ENCODE measurements at regions not wholly inside any gene's neighbourhood (a gene's known extent, or its start where the extent isn't known, plus 50 kb on each side); places are given as distances from the start of the nearest gene placed in this dataset.

DNA sequence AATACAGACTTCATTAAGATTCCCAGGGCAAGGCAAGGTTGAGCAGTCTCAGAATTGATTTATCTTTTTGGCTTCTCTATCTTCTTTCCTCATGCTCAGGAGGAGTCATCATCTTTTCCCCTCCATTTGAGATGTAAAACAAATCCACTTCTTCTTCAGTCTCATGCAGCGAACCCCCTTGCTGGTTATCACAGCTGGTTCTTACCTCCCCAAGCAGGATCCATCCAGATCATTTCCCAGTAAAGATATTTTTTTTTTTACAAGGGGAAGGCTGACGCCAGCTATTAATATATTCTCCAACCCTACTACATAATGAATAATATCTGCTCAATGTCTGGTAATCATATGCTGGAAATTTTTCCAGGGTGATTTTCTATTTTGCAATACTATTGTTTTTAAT is 508.9 kb upstream of the NOX3 start:
- dilution Hi-C loops (cut with MboI; ENCODE audit: extremely low pct_ligation_motif_present, low sequenced_read_pairs): no loop called here
- Histone ChIP-seq H4K20me1 (ENCODE audit: control insufficient read depth, extremely low read depth, insufficient read depth, low read length) (no peaks in the 10 kb centered on the region), H3K4me3 (ENCODE audit: control insufficient read depth in 2 of 3, extremely low read depth in 1 of 3, insufficient read depth in 2 of 3, low read depth in 1 of 3, low read length in 3 of 3) (no peak overlapping the region), H3K4me1 (ENCODE audit: control insufficient read depth, extremely low read depth, insufficient read depth, low read length) (no peaks in the 10 kb centered on the region), H3K4me2 (ENCODE audit: control insufficient read depth, extremely low read depth, insufficient read depth, low read depth, low read length) (no peak overlapping the region), H3K27me3 (ENCODE audit: control insufficient read depth, extremely low read depth, insufficient read depth, low read length) (no peaks in the 10 kb centered on the region), H3K9ac (ENCODE audit: control insufficient read depth, extremely low read depth, insufficient read depth, low read length) (no peak overlapping the region), H3K27ac (ENCODE audit: control insufficient read depth, insufficient read depth, low read length) (no peak overlapping the region), H3K79me2 (ENCODE audit: control insufficient read depth, insufficient read depth, low read length) (no peaks in the 10 kb centered on the region), H3K9me3 (ENCODE audit: control insufficient read depth, low read depth, low read length) (no peaks in the 10 kb centered on the region), H2AFZ (ENCODE audit: control insufficient read depth, low read length) (no peak overlapping the region), H3K36me3 (ENCODE audit: control insufficient read depth in 2 of 2, extremely low read depth in 1 of 2, insufficient read depth in 2 of 2, low read length in 2 of 2) (no peaks in the 10 kb centered on the region), H3K9me1 (ENCODE audit: control insufficient read depth, extremely low read depth, insufficient read depth, low read length) (no peaks in the 10 kb centered on the region)
- DNase-seq (ENCODE audit: low read depth, low spot score): no peak
- TF ChIP-seq, protein P1, sequence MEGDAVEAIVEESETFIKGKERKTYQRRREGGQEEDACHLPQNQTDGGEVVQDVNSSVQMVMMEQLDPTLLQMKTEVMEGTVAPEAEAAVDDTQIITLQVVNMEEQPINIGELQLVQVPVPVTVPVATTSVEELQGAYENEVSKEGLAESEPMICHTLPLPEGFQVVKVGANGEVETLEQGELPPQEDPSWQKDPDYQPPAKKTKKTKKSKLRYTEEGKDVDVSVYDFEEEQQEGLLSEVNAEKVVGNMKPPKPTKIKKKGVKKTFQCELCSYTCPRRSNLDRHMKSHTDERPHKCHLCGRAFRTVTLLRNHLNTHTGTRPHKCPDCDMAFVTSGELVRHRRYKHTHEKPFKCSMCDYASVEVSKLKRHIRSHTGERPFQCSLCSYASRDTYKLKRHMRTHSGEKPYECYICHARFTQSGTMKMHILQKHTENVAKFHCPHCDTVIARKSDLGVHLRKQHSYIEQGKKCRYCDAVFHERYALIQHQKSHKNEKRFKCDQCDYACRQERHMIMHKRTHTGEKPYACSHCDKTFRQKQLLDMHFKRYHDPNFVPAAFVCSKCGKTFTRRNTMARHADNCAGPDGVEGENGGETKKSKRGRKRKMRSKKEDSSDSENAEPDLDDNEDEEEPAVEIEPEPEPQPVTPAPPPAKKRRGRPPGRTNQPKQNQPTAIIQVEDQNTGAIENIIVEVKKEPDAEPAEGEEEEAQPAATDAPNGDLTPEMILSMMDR (optimal IDR thresholded peaks at IDR 0.05 in 1 of 3, IDR thresholded peaks at IDR 0.05 in 1 of 3, conservative IDR thresholded peaks at IDR 0.05 in 1 of 3; ENCODE audit: extremely low read depth in 1 of 3, insufficient read depth in 2 of 3, low read length in 3 of 3): no peak
- TF ChIP-seq EZH2 (IDR thresholded peaks at IDR 0.05; ENCODE audit: low read length): no peak
- no peak for FAIRE-seq

DNA sequence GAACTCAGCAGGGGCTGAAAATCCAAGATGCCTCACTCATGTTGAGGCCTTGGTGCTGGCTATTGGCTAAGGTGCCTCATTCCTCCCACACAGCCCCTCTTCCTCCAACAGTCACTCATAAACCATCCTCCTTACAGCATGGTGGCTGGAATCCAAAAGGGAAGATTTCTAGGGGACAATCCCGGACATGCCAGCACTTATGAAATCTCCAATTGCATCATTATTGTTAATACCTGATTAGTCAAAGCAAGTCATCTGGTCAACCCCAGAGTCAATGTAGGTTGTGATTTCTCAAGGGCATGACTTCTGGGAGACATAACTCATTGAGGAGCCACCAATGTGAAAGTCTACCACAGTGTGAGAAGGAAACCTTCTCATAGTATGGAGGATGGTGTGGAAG is 506.6 kb upstream of the NOX3 start:
- Histone ChIP-seq H3K79me2 (ENCODE audit: control insufficient read depth, insufficient read depth, low read length) (no peaks in the 10 kb centered on the region), H3K27ac (ENCODE audit: control insufficient read depth, insufficient read depth, low read length) (no peak overlapping the region), H4K20me1 (ENCODE audit: control insufficient read depth, extremely low read depth, insufficient read depth, low read length) (no peaks in the 10 kb centered on the region), H2AFZ (ENCODE audit: control insufficient read depth, low read length) (no peak overlapping the region), H3K4me1 (ENCODE audit: control insufficient read depth, extremely low read depth, insufficient read depth, low read length) (no peaks in the 10 kb centered on the region), H3K36me3 (ENCODE audit: control insufficient read depth in 2 of 2, extremely low read depth in 1 of 2, insufficient read depth in 2 of 2, low read length in 2 of 2) (no peaks in the 10 kb centered on the region), H3K4me3 (ENCODE audit: control insufficient read depth in 2 of 3, extremely low read depth in 1 of 3, insufficient read depth in 2 of 3, low read depth in 1 of 3, low read length in 3 of 3) (no peak overlapping the region), H3K27me3 (ENCODE audit: control insufficient read depth, extremely low read depth, insufficient read depth, low read length) (no peaks in the 10 kb centered on the region), H3K4me2 (ENCODE audit: control insufficient read depth, extremely low read depth, insufficient read depth, low read depth, low read length) (no peak overlapping the region), H3K9me1 (ENCODE audit: control insufficient read depth, extremely low read depth, insufficient read depth, low read length) (no peaks in the 10 kb centered on the region), H3K9ac (ENCODE audit: control insufficient read depth, extremely low read depth, insufficient read depth, low read length) (no peak overlapping the region), H3K9me3 (ENCODE audit: control insufficient read depth, low read depth, low read length) (no peaks in the 10 kb centered on the region)
- no peak for FAIRE-seq
- dilution Hi-C loops (cut with MboI; ENCODE audit: extremely low pct_ligation_motif_present, low sequenced_read_pairs): no loop called here
- no peak for DNase-seq (ENCODE audit: low read depth, low spot score)
- no peak for TF ChIP-seq EZH2 (IDR thresholded peaks at IDR 0.05; ENCODE audit: low read length)

DNA sequence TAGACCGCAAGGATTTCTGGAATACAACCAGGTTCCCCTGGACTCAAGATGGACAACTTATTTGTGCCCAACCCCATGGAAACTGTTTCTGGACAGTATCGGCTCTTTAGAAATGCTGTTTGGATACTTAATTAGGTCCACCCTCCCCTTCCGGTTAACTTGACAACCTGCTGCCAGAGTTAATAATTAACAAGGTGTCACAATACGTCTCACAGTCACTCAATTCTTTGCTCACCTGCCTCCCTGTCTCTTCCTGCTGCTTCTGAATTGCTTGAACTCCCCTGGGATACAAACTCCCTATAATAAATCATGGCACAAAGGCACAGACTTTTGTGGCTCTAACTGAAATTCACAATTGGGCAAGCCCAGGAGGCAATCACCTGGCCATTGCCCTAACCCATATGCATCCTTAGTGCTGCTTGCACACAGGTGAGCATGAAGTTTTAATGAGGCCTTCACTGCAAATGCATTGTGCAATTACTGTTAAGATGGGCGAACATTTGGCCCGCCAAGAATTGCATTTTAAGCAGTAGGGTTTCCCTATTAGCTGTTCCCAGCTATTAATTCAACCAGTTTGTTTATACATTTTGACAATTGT is 504.4 kb upstream of the NOX3 start:
- Histone ChIP-seq H3K9ac (ENCODE audit: control insufficient read depth, extremely low read depth, insufficient read depth, low read length) (no peak overlapping the region), H3K36me3 (ENCODE audit: control insufficient read depth in 2 of 2, extremely low read depth in 1 of 2, insufficient read depth in 2 of 2, low read length in 2 of 2) (no peaks in the 10 kb centered on the region), H3K9me3 (ENCODE audit: control insufficient read depth, low read depth, low read length) (no peaks in the 10 kb centered on the region), H2AFZ (ENCODE audit: control insufficient read depth, low read length) (no peak overlapping the region), H3K27me3 (ENCODE audit: control insufficient read depth, extremely low read depth, insufficient read depth, low read length) (no peaks in the 10 kb centered on the region), H3K9me1 (ENCODE audit: control insufficient read depth, extremely low read depth, insufficient read depth, low read length) (no peaks in the 10 kb centered on the region), H4K20me1 (ENCODE audit: control insufficient read depth, extremely low read depth, insufficient read depth, low read length) (no peaks in the 10 kb centered on the region), H3K4me1 (ENCODE audit: control insufficient read depth, extremely low read depth, insufficient read depth, low read length) (no peaks in the 10 kb centered on the region), H3K79me2 (ENCODE audit: control insufficient read depth, insufficient read depth, low read length) (no peaks in the 10 kb centered on the region), H3K27ac (ENCODE audit: control insufficient read depth, insufficient read depth, low read length) (no peak overlapping the region), H3K4me3 (ENCODE audit: control insufficient read depth in 2 of 3, extremely low read depth in 1 of 3, insufficient read depth in 2 of 3, low read depth in 1 of 3, low read length in 3 of 3) (no peak overlapping the region), H3K4me2 (ENCODE audit: control insufficient read depth, extremely low read depth, insufficient read depth, low read depth, low read length) (no peak overlapping the region)
- no peak for TF ChIP-seq EZH2 (IDR thresholded peaks at IDR 0.05; ENCODE audit: low read length)
- TF ChIP-seq, protein P1 (optimal IDR thresholded peaks at IDR 0.05 in 1 of 3, IDR thresholded peaks at IDR 0.05 in 1 of 3, conservative IDR thresholded peaks at IDR 0.05 in 1 of 3; ENCODE audit: extremely low read depth in 1 of 3, insufficient read depth in 2 of 3, low read length in 3 of 3): no peak
- DNase-seq (ENCODE audit: low read depth, low spot score): no peak
- dilution Hi-C loops (cut with MboI; ENCODE audit: extremely low pct_ligation_motif_present, low sequenced_read_pairs): no loop called here
- FAIRE-seq: no peak

Measured in keratinocyte (primary cell).